ENCODE measurements at regions not wholly inside any gene's neighbourhood (a gene's known extent, or its start where the extent isn't known, plus 50 kb on each side); places are given as distances from the start of the nearest gene placed in this dataset.

GRCh38 chr3:124395584-124396338 is 334.5 kb upstream of the UMPS start:
- in situ Hi-C loops (cut with MboI; ENCODE audit: low sequenced_read_pairs) = no loop called here

GRCh38 chr3:124396339-124396950 is 333.8 kb upstream of the UMPS start:
- in situ Hi-C loops (cut with MboI; ENCODE audit: low sequenced_read_pairs) = no loop called here

- in situ Hi-C loops (cut with MboI; ENCODE audit: low sequenced_read_pairs) = no loop called here
Observed at GRCh38 chr3:124397088-124397487, 333.2 kb upstream of the UMPS start.

- in situ Hi-C loops (cut with MboI; ENCODE audit: low sequenced_read_pairs) = no loop called here
Observed at GRCh38 chr3:124398594-124398993, 331.7 kb upstream of the UMPS start.

- in situ Hi-C loops (cut with MboI; ENCODE audit: low sequenced_read_pairs) = no loop called here
Observed at GRCh38 chr3:124401843-124402242, 328.4 kb upstream of the UMPS start.

GRCh38 chr3:124402791-124403190 is 327.5 kb upstream of the UMPS start:
- in situ Hi-C loops (cut with MboI; ENCODE audit: low sequenced_read_pairs) = no loop called here

- in situ Hi-C loops (cut with MboI; ENCODE audit: low sequenced_read_pairs) = no loop called here
Observed at GRCh38 chr3:124404621-124405020, 325.6 kb upstream of the UMPS start.

- in situ Hi-C loops (cut with MboI; ENCODE audit: low sequenced_read_pairs) = no loop called here
Observed at GRCh38 chr3:124407260-124407659, 323.0 kb upstream of the UMPS start.

GRCh38 chr3:124409650-124410275 is 320.5 kb upstream of the UMPS start:
- in situ Hi-C loops (cut with MboI; ENCODE audit: low sequenced_read_pairs) = no loop called here

- in situ Hi-C loops (cut with MboI; ENCODE audit: low sequenced_read_pairs) = no loop called here
Observed at GRCh38 chr3:124410471-124410870, 319.8 kb upstream of the UMPS start.

GRCh38 chr3:124411728-124412127 is 318.5 kb upstream of the UMPS start:
- in situ Hi-C loops (cut with MboI; ENCODE audit: low sequenced_read_pairs) = no loop called here

- in situ Hi-C loops (cut with MboI; ENCODE audit: low sequenced_read_pairs) = no loop called here
Observed at GRCh38 chr3:124412644-124413043, 317.6 kb upstream of the UMPS start.

GRCh38 chr3:124413393-124413792 is 316.9 kb upstream of the UMPS start:
- in situ Hi-C loops (cut with MboI; ENCODE audit: low sequenced_read_pairs) = no loop called here

- in situ Hi-C loops (cut with MboI; ENCODE audit: low sequenced_read_pairs) = no loop called here
Observed at GRCh38 chr3:124413989-124414598, 316.2 kb upstream of the UMPS start.

- in situ Hi-C loops (cut with MboI; ENCODE audit: low sequenced_read_pairs) = no loop called here
Observed at GRCh38 chr3:124415446-124415960, 314.7 kb upstream of the UMPS start.

GRCh38 chr3:124419303-124419702 is 310.9 kb upstream of the UMPS start:
- in situ Hi-C loops (cut with MboI; ENCODE audit: low sequenced_read_pairs) = no loop called here

GRCh38 chr3:124420392-124420791 is 309.9 kb upstream of the UMPS start:
- in situ Hi-C loops (cut with MboI; ENCODE audit: low sequenced_read_pairs) = no loop called here

- in situ Hi-C loops (cut with MboI; ENCODE audit: low sequenced_read_pairs) = no loop called here
Observed at GRCh38 chr3:124422805-124423204, 307.4 kb upstream of the UMPS start.

- in situ Hi-C loops (cut with MboI; ENCODE audit: low sequenced_read_pairs) = no loop called here
Observed at GRCh38 chr3:124424396-124424795, 305.9 kb upstream of the UMPS start.

GRCh38 chr3:124425972-124426371 is 304.3 kb upstream of the UMPS start:
- in situ Hi-C loops (cut with MboI; ENCODE audit: low sequenced_read_pairs) = no loop called here

GRCh38 chr3:124428372-124429128 is 301.7 kb upstream of the UMPS start:
- in situ Hi-C loops (cut with MboI; ENCODE audit: low sequenced_read_pairs) = no loop called here

Data from HL-60/S4 treated with phorbol 12-myristate 13-acetate at 8.2 ng/mL for 4 days and 3 days (cell line).